HG03571 (cell line): ENCODE measurements at regions not wholly inside any gene's neighbourhood (a gene's known extent, or its start where the extent isn't known, plus 50 kb on each side); places are given as distances from the start of the nearest gene placed in this dataset.
"Not testable (repeated sequence)": the region's sequence is repeated elsewhere in the genome, so short reads cannot be mapped to it uniquely, and the experiment has no call there.

Source experiments
- ATAC-seq: cut with Tn5 transposase; IDR thresholded peaks from one replicate; pipeline ENCODE4 v1.9.1; 2021; ENCODE audit not compliant: unreplicated experiment

- peak; percentile 76 for ATAC-seq
Measured at GRCh38 chr4:14152834-14153519, 525.5 kb upstream of the BOD1L1 start.

GRCh38 chr4:14155803-14156202, 528.3 kb upstream of the BOD1L1 start:
- no peak for ATAC-seq

- peak; percentile 47 for ATAC-seq
Measured at GRCh38 chr4:14157262-14157661, 529.7 kb upstream of the BOD1L1 start.

GRCh38 chr4:14165222-14165920, 537.8 kb upstream of the BOD1L1 start:
- peak; percentile 97 for ATAC-seq

- ATAC-seq, result no peak
Measured at GRCh38 chr4:14167876-14168510, 540.5 kb upstream of the BOD1L1 start.

- ATAC-seq, result peak; percentile 74
Measured at GRCh38 chr4:14168919-14169318, 541.4 kb upstream of the BOD1L1 start.

- ATAC-seq, result no peak
Measured at GRCh38 chr4:14169460-14169859, 541.9 kb upstream of the BOD1L1 start.

- not testable (repeated sequence) for ATAC-seq
Measured at GRCh38 chr4:14169940-14170339, 542.4 kb upstream of the BOD1L1 start.

GRCh38 chr4:14176613-14177012, 549.1 kb upstream of the BOD1L1 start:
- no peak for ATAC-seq

GRCh38 chr4:14177987-14178386, 550.5 kb upstream of the BOD1L1 start:
- peak; percentile 86 for ATAC-seq

- ATAC-seq, result peak; percentile 78
Measured at GRCh38 chr4:14178421-14178820, 550.9 kb upstream of the BOD1L1 start.

GRCh38 chr4:14180166-14180565, 552.6 kb upstream of the BOD1L1 start:
- no peak for ATAC-seq

GRCh38 chr4:14180983-14181601, 553.6 kb upstream of the BOD1L1 start:
- no peak for ATAC-seq

- ATAC-seq, result no peak
Measured at GRCh38 chr4:14182148-14182547, 554.6 kb upstream of the BOD1L1 start.

- ATAC-seq, result no peak
Measured at GRCh38 chr4:14184265-14184664, 556.7 kb upstream of the BOD1L1 start.

- ATAC-seq, result no peak
Measured at GRCh38 chr4:14184767-14185166, 557.2 kb upstream of the BOD1L1 start.

- no peak for ATAC-seq
Measured at GRCh38 chr4:14188214-14188613, 560.7 kb upstream of the BOD1L1 start.

- ATAC-seq, result no peak
Measured at GRCh38 chr4:14193601-14194000, 566.1 kb upstream of the BOD1L1 start.

GRCh38 chr4:14196131-14196530, 568.6 kb upstream of the BOD1L1 start:
- ATAC-seq, result no peak

GRCh38 chr4:14215116-14215770, 587.7 kb upstream of the BOD1L1 start:
- no peak for ATAC-seq

GRCh38 chr4:14217401-14217800, 589.9 kb upstream of the BOD1L1 start:
- no peak for ATAC-seq
